ENCODE measurements at regions not wholly inside any gene's neighbourhood (a gene's known extent, or its start where the extent isn't known, plus 50 kb on each side); places are given as distances from the start of the nearest gene placed in this dataset.

- peak; percentile 9 for DNase-seq (ENCODE audit: low spot score)
Measured at GRCh38 chr7:17130281-17131059, 168.0 kb upstream of the AHR start.

GRCh38 chr7:17131060-17131345 is 167.4 kb upstream of the AHR start:
- no peak for DNase-seq (ENCODE audit: low spot score)

- no peak for DNase-seq (ENCODE audit: low spot score)
Measured at GRCh38 chr7:17131983-17132655, 166.3 kb upstream of the AHR start.

GRCh38 chr7:17132726-17133125 is 165.7 kb upstream of the AHR start:
- DNase-seq (ENCODE audit: low spot score): no peak

GRCh38 chr7:17133977-17134376 is 164.5 kb upstream of the AHR start:
- no peak for DNase-seq (ENCODE audit: low spot score)

GRCh38 chr7:17134786-17135185 is 163.7 kb upstream of the AHR start:
- DNase-seq (ENCODE audit: low spot score): no peak

- DNase-seq (ENCODE audit: low spot score): no peak
Measured at GRCh38 chr7:17136126-17136525, 162.3 kb upstream of the AHR start.

GRCh38 chr7:17139081-17139480 is 159.4 kb upstream of the AHR start:
- no peak for DNase-seq (ENCODE audit: low spot score)

GRCh38 chr7:17140406-17140805 is 158.0 kb upstream of the AHR start:
- DNase-seq (ENCODE audit: low spot score): no peak

- no peak for DNase-seq (ENCODE audit: low spot score)
Measured at GRCh38 chr7:17142831-17143541, 155.5 kb upstream of the AHR start.

GRCh38 chr7:17144322-17144721 is 154.1 kb upstream of the AHR start:
- DNase-seq (ENCODE audit: low spot score): peak; percentile 71

- DNase-seq (ENCODE audit: low spot score): no peak
Measured at GRCh38 chr7:17146621-17147020, 151.8 kb upstream of the AHR start.

GRCh38 chr7:17147409-17147808 is 151.0 kb upstream of the AHR start:
- DNase-seq (ENCODE audit: low spot score): peak; percentile 55

GRCh38 chr7:17150018-17150417 is 148.4 kb upstream of the AHR start:
- DNase-seq (ENCODE audit: low spot score): no peak

- DNase-seq (ENCODE audit: low spot score): no peak
Measured at GRCh38 chr7:17152721-17153120, 145.7 kb upstream of the AHR start.

GRCh38 chr7:17153536-17153935 is 144.9 kb upstream of the AHR start:
- no peak for DNase-seq (ENCODE audit: low spot score)

GRCh38 chr7:17155529-17155928 is 142.9 kb upstream of the AHR start:
- no peak for DNase-seq (ENCODE audit: low spot score)

- no peak for DNase-seq (ENCODE audit: low spot score)
Measured at GRCh38 chr7:17158261-17158660, 140.2 kb upstream of the AHR start.

- DNase-seq (ENCODE audit: low spot score): no peak
Measured at GRCh38 chr7:17159500-17160037, 138.9 kb upstream of the AHR start.

GRCh38 chr7:17166824-17167379 is 131.6 kb upstream of the AHR start:
- no peak for DNase-seq (ENCODE audit: low spot score)

- no peak for DNase-seq (ENCODE audit: low spot score)
Measured at GRCh38 chr7:17168416-17168815, 130.0 kb upstream of the AHR start.

GRCh38 chr7:17171427-17171826 is 127.0 kb upstream of the AHR start:
- DNase-seq (ENCODE audit: low spot score): no peak
